IMR-90 (cell line): ENCODE measurements at regions not wholly inside any gene's neighbourhood (a gene's known extent, or its start where the extent isn't known, plus 50 kb on each side); places are given as distances from the start of the nearest gene placed in this dataset.

Experiments used
- ATAC-seq: fragments of 200-7000 bp; cut with Tn5 transposase; 2 replicates; pipeline ENCODE4 v1.9.1; 2020; ENCODE audit warnings: low read depth, mild to moderate bottlenecking, moderate library complexity
- BruUV-seq: library from RNA; stranded (reverse); fragments of 400-500 nt; replicated peaks from 2 replicates; lab custom pipeline; 2021; lab: Mats Ljungman, UMichigan
- CTCF ChIA-PET: fragments of 300-600 bp; formaldehyde crosslinking; extraction: SDS; loops from one replicate; lab custom pipeline; 2021; ENCODE audit warnings: antibody characterized with exemption; lab: Yijun Ruan, JAX
- POLR2A ChIA-PET: fragments of 300-600 bp; sonication (Branson Sonifier 250); formaldehyde crosslinking; loops from one replicate; lab custom pipeline; 2022; ENCODE audit warnings: antibody characterized with exemption; ENCODE audit not compliant: unreplicated experiment; lab: Charles Lee
- DNase-seq: peaks from one replicate; pipeline ENCODE4 v3.0.0; 2013
- H2AFZ ChIP-seq: replicated peaks from 2 replicates; pipeline ENCODE3; 2013; ENCODE audit warnings: low read length, mild to moderate bottlenecking; ENCODE audit not compliant: poor library complexity
- H2AK5ac ChIP-seq: 2 replicates; pipeline ENCODE4 v1.6.1; 2013; ENCODE audit warnings: low read depth, low read length, inconsistent platforms
- H2AK9ac ChIP-seq: replicated peaks from 2 replicates; pipeline ENCODE3; 2013; ENCODE audit warnings: mild to moderate bottlenecking, low read depth, low read length, moderate library complexity; ENCODE audit not compliant: poor library complexity
- H2BK120ac ChIP-seq: 2 replicates; pipeline ENCODE4 v1.6.1; 2013; ENCODE audit warnings: low read depth, low read length, inconsistent platforms
- H2BK15ac ChIP-seq: 3 replicates; pipeline ENCODE4 v1.6.1; 2013; ENCODE audit warnings: low read depth, low read length, inconsistent platforms
- H2BK20ac ChIP-seq: 2 replicates; pipeline ENCODE4 v1.6.1; 2013; ENCODE audit warnings: low read depth, mild to moderate bottlenecking, inconsistent platforms, low read length, moderate library complexity
- H2BK5ac ChIP-seq: 2 replicates; pipeline ENCODE4 v1.6.1; 2013; ENCODE audit warnings: mild to moderate bottlenecking, low read depth, low read length, inconsistent platforms; ENCODE audit not compliant: poor library complexity, severe bottlenecking
- H3K14ac ChIP-seq: replicated peaks from 2 replicates; pipeline ENCODE4 v1.6.1; 2013; ENCODE audit warnings: low read depth, low read length, inconsistent platforms
- H3K18ac ChIP-seq: 2 replicates; pipeline ENCODE4 v1.6.1; 2013; ENCODE audit warnings: low read depth, low read length, control low read depth
- H3K23ac ChIP-seq: 2 replicates; pipeline ENCODE4 v1.6.1; 2013; ENCODE audit warnings: low read depth, low read length, inconsistent platforms
- H3K27ac ChIP-seq: 2 replicates; pipeline ENCODE4 v1.5.1; 2013; ENCODE audit warnings: mild to moderate bottlenecking, control low read depth, low read length; ENCODE audit not compliant: insufficient read depth
- H3K27me3 ChIP-seq: 2 replicates; pipeline ENCODE4 v1.6.1; 2013; ENCODE audit warnings: low read length; ENCODE audit not compliant: control insufficient read depth, insufficient read depth
- H3K36me3 ChIP-seq: 2 replicates; pipeline ENCODE4 v1.6.1; 2013; ENCODE audit warnings: low read length, mixed read lengths; ENCODE audit not compliant: control insufficient read depth, insufficient read depth
- H3K4ac ChIP-seq: 2 replicates; pipeline ENCODE4 v1.6.1; 2013; ENCODE audit warnings: low read depth, low read length, inconsistent platforms
- H3K4me1 ChIP-seq: 2 replicates; pipeline ENCODE4 v1.6.1; 2013; ENCODE audit warnings: low read length, mixed read lengths; ENCODE audit not compliant: control insufficient read depth, insufficient read depth
- H3K4me2 ChIP-seq: 2 replicates; pipeline ENCODE4 v1.6.1; 2013; ENCODE audit warnings: low read depth, mild to moderate bottlenecking, control low read depth, low read length, moderate library complexity
- H3K4me3 ChIP-seq: 2 replicates; pipeline ENCODE4 v1.5.1; 2013; ENCODE audit warnings: low read depth, mild to moderate bottlenecking, control low read depth, low read length, moderate library complexity; ENCODE audit not compliant: insufficient read depth
- H3K56ac ChIP-seq: 2 replicates; pipeline ENCODE4 v1.6.1; 2013; ENCODE audit warnings: low read length, inconsistent platforms; ENCODE audit not compliant: insufficient read depth; ENCODE audit errors: extremely low read depth
- H3K79me1 ChIP-seq, 2 experiments: 2 replicates each; pipeline ENCODE4 v1.6.1; 2013; ENCODE audit warnings: low read length in 2 of 2, inconsistent platforms in 1 of 2, low read depth in 1 of 2
- H3K9ac ChIP-seq: 2 replicates; pipeline ENCODE4 v1.6.1; 2013; ENCODE audit warnings: low read depth, low read length, control low read depth
- H3K9me1 ChIP-seq: 2 replicates; pipeline ENCODE4 v1.6.1; 2013; ENCODE audit warnings: low read length, inconsistent platforms; ENCODE audit not compliant: insufficient read depth
- H3K9me3 ChIP-seq: 2 replicates; pipeline ENCODE4 v1.6.1; 2013; ENCODE audit warnings: low read length; ENCODE audit not compliant: control insufficient read depth, insufficient read depth
- H4K20me1 ChIP-seq: 2 replicates; pipeline ENCODE4 v1.6.1; 2013; ENCODE audit warnings: low read length, inconsistent platforms; ENCODE audit not compliant: insufficient read depth
- H4K5ac ChIP-seq: 2 replicates; pipeline ENCODE4 v1.6.1; 2013; ENCODE audit warnings: mild to moderate bottlenecking, low read depth, low read length, control low read depth
- H4K8ac ChIP-seq, 2 experiments: 2 replicates each; pipeline ENCODE4 v1.6.1; 2013; ENCODE audit warnings: low read depth in 2 of 2, low read length in 2 of 2, control low read depth in 1 of 2, inconsistent platforms in 1 of 2
- H4K91ac ChIP-seq: 2 replicates; pipeline ENCODE4 v1.6.1; 2013; ENCODE audit warnings: low read depth, low read length, inconsistent platforms; ENCODE audit not compliant: insufficient read depth
- BHLHE40 ChIP-seq: fragments of 150-350 bp; IDR thresholded peaks from 2 replicates; pipeline ENCODE4 v1.6.1; 2016; ENCODE audit warnings: mild to moderate bottlenecking, low read depth, low read length
- CEBPB ChIP-seq: IDR thresholded peaks from 2 replicates; pipeline ENCODE4 v1.6.1; 2012; ENCODE audit warnings: low read depth, low read length, improper control_type of control experiment
- CHD1 ChIP-seq: IDR thresholded peaks from 2 replicates; pipeline ENCODE4 v1.6.1; 2012; ENCODE audit warnings: low read depth, low read length, improper control_type of control experiment
- CTCF ChIP-seq: conservative IDR thresholded peaks from 2 replicates; pipeline ENCODE4 v1.5.1; 2012; ENCODE audit warnings: mild to moderate bottlenecking, low read depth, low read length, improper control_type of control experiment
- ELK1 ChIP-seq: fragments of 150-350 bp; IDR thresholded peaks from 2 replicates; pipeline ENCODE4 v1.6.1; 2016; ENCODE audit warnings: low read depth, mild to moderate bottlenecking, low read length, moderate library complexity, borderline replicate concordance
- FOS ChIP-seq: fragments of 150-350 bp; IDR thresholded peaks from 2 replicates; pipeline ENCODE4 v1.6.1; 2016; ENCODE audit warnings: low read depth, low read length
- MAFK ChIP-seq: IDR thresholded peaks from 2 replicates; pipeline ENCODE4 v1.6.1; 2012; ENCODE audit warnings: low read depth, low read length, improper control_type of control experiment
- MAZ ChIP-seq: IDR thresholded peaks from 2 replicates; pipeline ENCODE4 v1.6.1; 2012; ENCODE audit warnings: low read depth, mild to moderate bottlenecking, low read length, improper control_type of control experiment, moderate library complexity, borderline replicate concordance
- MXI1 ChIP-seq: IDR thresholded peaks from 2 replicates; pipeline ENCODE4 v1.6.1; 2012; ENCODE audit warnings: low read depth, mild to moderate bottlenecking, low read length, moderate library complexity, borderline replicate concordance
- NFE2L2 ChIP-seq: fragments of 150-350 bp; IDR thresholded peaks from 2 replicates; pipeline ENCODE4 v1.6.1; 2016; ENCODE audit warnings: low read depth, mild to moderate bottlenecking, low read length
- POLR2A ChIP-seq: IDR thresholded peaks from 2 replicates; pipeline ENCODE4 v1.6.1; 2012; ENCODE audit warnings: mild to moderate bottlenecking, low read depth, low read length
- RAD21 ChIP-seq: IDR thresholded peaks from 2 replicates; pipeline ENCODE4 v1.6.1; 2012; ENCODE audit warnings: low read length, improper control_type of control experiment
- RCOR1 ChIP-seq: IDR thresholded peaks from 2 replicates; pipeline ENCODE4 v1.6.1; 2012; ENCODE audit warnings: mild to moderate bottlenecking, low read length, improper control_type of control experiment; ENCODE audit not compliant: insufficient replicate concordance
- RFX5 ChIP-seq: IDR thresholded peaks from 2 replicates; pipeline ENCODE4 v1.8.0; 2012; ENCODE audit warnings: low read depth, mild to moderate bottlenecking, low read length, moderate library complexity
- SMC3 ChIP-seq: fragments of 150-350 bp; IDR thresholded peaks from 2 replicates; pipeline ENCODE4 v1.6.1; 2016; ENCODE audit warnings: low read depth, mild to moderate bottlenecking, antibody characterized with exemption, low read length, moderate library complexity
- USF2 ChIP-seq: fragments of 150-350 bp; IDR thresholded peaks from 2 replicates; pipeline ENCODE4 v1.6.1; 2017; ENCODE audit warnings: mild to moderate bottlenecking, antibody characterized with exemption, low read length, low read depth
- WGBS, 2 experiments: methylation state at CpG; one replicate each; pipeline versions ENCODE4 v1.1.5 to v1.1.7; 2013; ENCODE audit warnings: missing lambda C conversion rate in 2 of 2; ENCODE audit not compliant: insufficient read length in 1 of 2; ENCODE audit errors: extremely low coverage in 2 of 2; 5-methylcytosine and 5-hydroxymethylcytosine counted together
- dilution Hi-C: fragments of 300-500 bp; cut with HindIII; formaldehyde crosslinking; loops from one replicate; pipeline ENCODE4 v1.14.3; 2018; ENCODE audit warnings: low sequenced_read_pairs; ENCODE audit not compliant: unreplicated experiment
- in situ Hi-C: fragments of 300-500 bp; cut with MboI; formaldehyde crosslinking; loops from 3 replicates; pipeline ENCODE4 v1.14.3; 2019; ENCODE audit warnings: low sequenced_read_pairs, inconsistent platforms, mixed read lengths
- intact Hi-C: fragments of 100-400 bp; cut with micrococcal nuclease; formaldehyde crosslinking; loops from 2 replicates; pipeline ENCODE4 v1.10.0; 2022

- no peak overlapping the region for H3K9ac ChIP-seq
- no peak overlapping the region for H2BK15ac ChIP-seq
- H3K36me3 ChIP-seq = no peaks in the 10 kb centered on the region
- no peak overlapping the region for H2BK120ac ChIP-seq
- no peak overlapping the region for H3K4ac ChIP-seq
- ChIA-PET POLR2A (no interaction called here), CTCF (no interaction called here)
- no peak overlapping the region for H3K23ac ChIP-seq
- ATAC-seq (no peak), DNase-seq (no peak)
- no peak overlapping the region for H4K5ac ChIP-seq
- no peak overlapping the region for H3K4me2 ChIP-seq
- H2AK5ac ChIP-seq = no peak overlapping the region
- no peak overlapping the region for H3K27ac ChIP-seq
- no peak overlapping the region for H2BK5ac ChIP-seq
- dilution Hi-C loops = no loop called here
- H3K14ac ChIP-seq = no peak overlapping the region
- in situ Hi-C loops = no loop called here
- H4K8ac ChIP-seq = no peak overlapping the region
- H3K9me1 ChIP-seq = no peaks in the 10 kb centered on the region
- no CpG with 5 or more reads among the region's 1 CpG for WGBS, 2 experiments
- H2BK20ac ChIP-seq = no peak overlapping the region
- BruUV-seq = no TSS peak
- H3K4me1 ChIP-seq = no peaks in the 10 kb centered on the region
- intact Hi-C loops = no loop called here
- H2AFZ ChIP-seq = no peak overlapping the region
- TF ChIP-seq BHLHE40 = no peak
- TF ChIP-seq CEBPB = no peak
- TF ChIP-seq MAZ = no peak
- no peak for TF ChIP-seq CTCF
- TF ChIP-seq NFE2L2 = no peak
- TF ChIP-seq RCOR1 = no peak
- no peak for TF ChIP-seq CHD1
- TF ChIP-seq MAFK = no peak
- TF ChIP-seq SMC3 = no peak
- TF ChIP-seq POLR2A = no peak
- no peak for TF ChIP-seq RAD21
- TF ChIP-seq ELK1 = no peak
- no peak for TF ChIP-seq FOS
- TF ChIP-seq USF2 = no peak
- no peak for TF ChIP-seq RFX5
- TF ChIP-seq MXI1 = no peak
- H3K56ac ChIP-seq = no peak overlapping the region
- H2AK9ac ChIP-seq = no peak overlapping the region
- peaks cover 15% of the 10 kb centered on the region for H3K9me3 ChIP-seq
- no peaks in the 10 kb centered on the region for H3K27me3 ChIP-seq
- no peak overlapping the region for H4K91ac ChIP-seq
- H3K79me1 ChIP-seq = no peaks in the 10 kb centered on the region
- no peak overlapping the region for H3K4me3 ChIP-seq
- no peaks in the 10 kb centered on the region for H4K20me1 ChIP-seq
- no peak overlapping the region for H3K18ac ChIP-seq
Measured at GRCh38 chr13:111022241-111022640, 92.9 kb upstream of the ARHGEF7 start.
